ENCODE measurements at regions not wholly inside any gene's neighbourhood (a gene's known extent, or its start where the extent isn't known, plus 50 kb on each side); places are given as distances from the start of the nearest gene placed in this dataset.
"Not testable (repeated sequence)": the region's sequence is repeated elsewhere in the genome, so short reads cannot be mapped to it uniquely, and the experiment has no call there.

DNA sequence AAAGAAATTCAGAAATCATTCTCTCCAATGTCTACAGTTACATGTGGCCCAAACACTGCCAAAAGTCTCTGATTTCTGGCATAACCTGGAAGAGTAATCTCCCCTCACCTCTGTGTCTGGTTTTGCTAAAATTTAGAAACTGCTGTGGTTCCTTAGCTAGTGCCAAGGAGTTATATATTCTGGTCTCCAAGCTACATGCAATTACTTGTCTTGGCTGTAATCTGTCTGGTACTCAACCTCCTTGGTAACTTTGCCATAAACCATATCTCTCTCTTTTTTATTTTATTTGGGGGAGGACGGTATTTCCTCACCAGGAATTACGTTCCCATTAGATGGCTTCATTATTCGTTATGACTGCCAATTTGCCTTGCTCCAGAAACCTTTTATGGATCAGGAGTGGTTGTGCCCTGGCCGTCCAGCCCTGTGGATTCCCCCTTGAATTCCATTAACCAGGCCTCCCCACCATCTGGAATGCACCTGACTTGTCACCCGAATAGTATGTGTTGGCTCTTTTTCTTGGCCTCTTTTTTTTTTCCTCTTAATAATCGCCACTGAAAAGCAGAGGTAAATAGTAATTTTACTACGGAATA, 400.0 kb downstream of the CD83 start:
- TF ChIP-seq ZNF274 (IDR thresholded peaks at IDR 0.05; ENCODE audit: low read depth, low read length), result no peak
- no peak overlapping the region for H3K4me3 ChIP-seq (ENCODE audit: low read length)

GRCh38 chr6:14518515-14519217, 401.1 kb downstream of the CD83 start:
- TF ChIP-seq ZNF274 (IDR thresholded peaks at IDR 0.05; ENCODE audit: low read depth, low read length), result no peak
- no peak overlapping the region for H3K4me3 ChIP-seq (ENCODE audit: low read length)

- no peak for TF ChIP-seq ZNF274 (IDR thresholded peaks at IDR 0.05; ENCODE audit: low read depth, low read length)
- H3K4me3 ChIP-seq (ENCODE audit: low read length), result no peak overlapping the region
Observed at GRCh38 chr6:14520029-14520428, 402.5 kb downstream of the CD83 start.

GRCh38 chr6:14520536-14520935, 403.0 kb downstream of the CD83 start:
- no peak overlapping the region for H3K4me3 ChIP-seq (ENCODE audit: low read length)
- TF ChIP-seq ZNF274 (IDR thresholded peaks at IDR 0.05; ENCODE audit: low read depth, low read length), result no peak

DNA sequence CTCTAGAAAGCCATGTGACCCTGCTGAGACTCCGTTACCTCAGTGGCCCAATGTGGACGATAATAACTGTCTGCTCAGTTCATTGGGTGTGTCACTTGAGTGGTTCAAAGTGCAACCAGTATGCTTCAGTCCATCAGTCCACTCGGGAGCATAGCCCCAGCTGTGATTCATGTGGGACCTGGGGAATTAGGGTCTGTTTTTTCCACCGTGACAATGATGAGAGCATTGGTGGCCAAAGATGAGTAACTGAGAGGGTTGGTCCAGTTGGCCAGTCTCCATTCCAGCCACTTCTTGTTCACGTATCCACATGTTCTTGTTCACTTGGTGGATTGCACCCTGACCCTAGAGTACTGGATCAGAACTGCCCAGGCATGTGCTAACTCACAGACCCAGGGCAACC, 403.6 kb downstream of the CD83 start:
- no peak overlapping the region for H3K4me3 ChIP-seq (ENCODE audit: low read length)
- TF ChIP-seq ZNF274 (IDR thresholded peaks at IDR 0.05; ENCODE audit: low read depth, low read length), result no peak

- H3K4me3 ChIP-seq (ENCODE audit: low read length), result not testable (repeated sequence)
Observed at GRCh38 chr6:14521861-14522260, 404.3 kb downstream of the CD83 start.

DNA sequence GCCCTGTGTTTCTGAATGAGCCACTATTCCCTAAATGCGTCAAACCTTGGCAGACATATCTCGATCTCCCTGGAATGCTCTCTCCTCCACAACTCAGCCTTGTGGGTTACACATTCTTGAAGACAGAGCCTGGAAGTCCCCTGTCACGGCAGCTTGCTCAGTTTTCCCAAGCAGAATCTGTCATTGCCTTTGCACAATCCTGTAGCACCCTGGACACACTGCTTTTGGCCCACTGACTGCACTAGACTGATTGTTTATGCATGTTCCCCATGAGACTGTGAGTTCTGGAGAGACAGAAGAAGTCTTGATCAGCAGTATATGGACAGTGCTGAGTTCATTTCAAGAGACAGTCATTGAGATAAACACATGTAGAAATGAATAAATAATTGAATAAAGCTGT, 406.7 kb downstream of the CD83 start:
- no peak overlapping the region for H3K4me3 ChIP-seq (ENCODE audit: low read length)
- no peak for TF ChIP-seq ZNF274 (IDR thresholded peaks at IDR 0.05; ENCODE audit: low read depth, low read length)

DNA sequence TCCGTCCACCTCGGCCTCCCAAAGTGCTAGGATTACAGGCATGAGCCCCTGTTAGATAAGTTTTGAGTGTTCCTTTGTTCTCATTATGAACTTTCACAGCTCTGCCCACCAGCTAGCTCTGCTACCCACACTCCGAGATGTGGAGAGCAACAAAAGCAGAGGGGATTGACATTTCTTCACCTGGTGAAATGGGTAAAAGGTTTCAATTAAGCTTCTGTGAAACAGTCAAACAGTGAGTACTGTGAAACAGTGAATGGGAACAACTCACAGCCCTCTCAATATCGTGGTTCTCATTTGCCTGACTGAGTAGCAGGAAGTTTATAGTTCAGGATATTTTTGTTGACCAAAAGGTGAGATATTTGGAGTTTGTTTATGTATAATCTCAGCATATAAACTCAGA, 412.8 kb downstream of the CD83 start:
- no peak for TF ChIP-seq ZNF274 (IDR thresholded peaks at IDR 0.05; ENCODE audit: low read depth, low read length)

GRCh38 chr6:14533446-14533845, 415.9 kb downstream of the CD83 start:
- no peak for TF ChIP-seq ZNF274 (IDR thresholded peaks at IDR 0.05; ENCODE audit: low read depth, low read length)
- no peak overlapping the region for H3K4me3 ChIP-seq (ENCODE audit: low read length)

More for the DNA sequence above, 412.8 kb downstream of the CD83 start:
- H3K4me3 ChIP-seq (ENCODE audit: low read length), result no peak overlapping the region

DNA sequence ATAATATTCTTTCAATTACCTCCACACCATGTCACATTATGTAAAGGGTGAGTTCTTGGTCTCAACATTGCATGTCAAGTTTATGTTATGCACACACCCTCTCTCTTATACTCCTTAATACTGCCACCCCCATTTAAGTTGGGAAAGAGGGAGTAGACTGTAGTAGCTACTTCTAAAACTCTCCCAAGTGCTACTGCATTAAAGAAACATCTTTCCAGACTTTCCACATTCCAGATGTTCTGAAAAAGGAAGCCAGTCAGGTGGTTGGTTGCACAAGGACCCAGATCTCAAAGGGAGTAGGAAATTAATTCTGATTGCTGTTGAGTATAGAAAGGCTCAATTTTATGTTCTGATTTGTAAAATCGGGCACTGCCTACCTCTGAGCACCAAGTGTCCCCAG, 419.5 kb downstream of the CD83 start:
- TF ChIP-seq ZNF274 (IDR thresholded peaks at IDR 0.05; ENCODE audit: low read depth, low read length), result no peak
- H3K4me3 ChIP-seq (ENCODE audit: low read length), result no peak overlapping the region

GRCh38 chr6:14540276-14540675, 422.7 kb downstream of the CD83 start:
- H3K4me3 ChIP-seq (ENCODE audit: low read length), result no peak overlapping the region
- TF ChIP-seq ZNF274 (IDR thresholded peaks at IDR 0.05; ENCODE audit: low read depth, low read length), result no peak

- no peak for TF ChIP-seq ZNF274 (IDR thresholded peaks at IDR 0.05; ENCODE audit: low read depth, low read length)
- H3K4me3 ChIP-seq (ENCODE audit: low read length), result no peak overlapping the region
Observed at GRCh38 chr6:14540810-14541540, 423.4 kb downstream of the CD83 start.

- TF ChIP-seq ZNF274 (IDR thresholded peaks at IDR 0.05; ENCODE audit: low read depth, low read length), result no peak
- H3K4me3 ChIP-seq (ENCODE audit: low read length), result no peak overlapping the region
Observed at GRCh38 chr6:14542670-14543366, 425.2 kb downstream of the CD83 start.

- TF ChIP-seq ZNF274 (IDR thresholded peaks at IDR 0.05; ENCODE audit: low read depth, low read length), result no peak
- H3K4me3 ChIP-seq (ENCODE audit: low read length), result no peak overlapping the region
Observed at GRCh38 chr6:14543971-14544585, 426.5 kb downstream of the CD83 start.

Data from GM08714 (cell line).